ENCODE measurements at regions not wholly inside any gene's neighbourhood (a gene's known extent, or its start where the extent isn't known, plus 50 kb on each side); places are given as distances from the start of the nearest gene placed in this dataset.

GRCh38 chr5:2257326-2258244 lies 374.9 kb upstream of the IRX4 start:
- no peaks in the 10 kb centered on the region; a peak in 1 of 8 replicates for H3K36me3 ChIP-seq (ENCODE audit: control insufficient read depth in 2 of 4, insufficient read depth in 4 of 4, low read length in 3 of 4)
- H3K79me2 ChIP-seq (ENCODE audit: control insufficient read depth in 1 of 2, insufficient read depth in 2 of 2, low read length in 2 of 2) = no peaks in the 10 kb centered on the region
- H4K5ac ChIP-seq (ENCODE audit: insufficient read length, low read depth, low read length) = no peak overlapping the region
- no peak overlapping the region for H2AK5ac ChIP-seq (ENCODE audit: low read depth, low read length)
- no peak overlapping the region for H3K9ac ChIP-seq (replicated peaks in 1 of 4; ENCODE audit: extremely low read depth in 1 of 4, low read depth in 3 of 4, low read length in 3 of 4)
- no peak overlapping the region for H3K56ac ChIP-seq (replicated peaks; ENCODE audit: insufficient read length, low read depth, low read length)
- no peak overlapping the region for H4K8ac ChIP-seq (ENCODE audit: extremely low read depth, insufficient read depth, low read length)
- no peak for FAIRE-seq
- no peaks in the 10 kb centered on the region; a peak in 1 of 7 replicates for H3K4me1 ChIP-seq (replicated peaks in 1 of 4; ENCODE audit: control insufficient read depth in 3 of 4, insufficient read depth in 4 of 4, low read length in 3 of 4)
- H3K4ac ChIP-seq (replicated peaks; ENCODE audit: insufficient read length, low read depth, low read length) = no peak overlapping the region
- DNase-seq (ENCODE audit: low read depth in 1 of 2, low spot score in 2 of 2) = no peak
- H3K23ac ChIP-seq (ENCODE audit: insufficient read length) = no peak overlapping the region
- TF ChIP-seq RNF2 (IDR thresholded peaks at IDR 0.05; ENCODE audit: borderline replicate concordance, low read depth, low read length, missing control alignments, poor library complexity, severe bottlenecking) = no peak
- TF ChIP-seq, protein P1, sequence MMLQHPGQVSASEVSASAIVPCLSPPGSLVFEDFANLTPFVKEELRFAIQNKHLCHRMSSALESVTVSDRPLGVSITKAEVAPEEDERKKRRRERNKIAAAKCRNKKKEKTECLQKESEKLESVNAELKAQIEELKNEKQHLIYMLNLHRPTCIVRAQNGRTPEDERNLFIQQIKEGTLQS (IDR thresholded peaks at IDR 0.05; ENCODE audit: insufficient read depth, low read depth, low read length) = no peak
- H2BK12ac ChIP-seq (ENCODE audit: low read depth, low read length) = no peak overlapping the region
- no peak overlapping the region for H2AFZ ChIP-seq (ENCODE audit: low read length)
- no peak overlapping the region for H2BK20ac ChIP-seq (ENCODE audit: low read length)
- no peaks in the 10 kb centered on the region for H3K79me1 ChIP-seq (ENCODE audit: low read depth, low read length)
- peaks cover 2% of the 10 kb centered on the region; the same call in 1 of the 2 replicates for H3K23me2 ChIP-seq (ENCODE audit: low read depth, low read length)
- H4K20me1 ChIP-seq (replicated peaks in 1 of 2; ENCODE audit: control insufficient read depth in 1 of 2, insufficient read depth in 2 of 2, low read length in 2 of 2) = peaks cover 0 to 4% of the 10 kb centered on the region in 2 experiments
- no peak overlapping the region; the same call in 1 of the 2 replicates for H3K27ac ChIP-seq (ENCODE audit: low read depth, low read length)
- ChIA-PET CTCF (ENCODE audit: partially characterized antibody) (no interaction called here), POLR2A (ENCODE audit: partially characterized antibody) (no interaction called here)
- no peak overlapping the region for H2BK120ac ChIP-seq (replicated peaks; ENCODE audit: low read depth, low read length)
- 95% methylated on average over 20 of the region's 20 CpGs; no CpG with 5 or more reads in 1 of the 2 experiments for WGBS, 2 experiments (ENCODE audit: extremely low coverage in 1 of 2, insufficient coverage in 1 of 2, insufficient read length in 1 of 2, insufficient replicate concordance in 2 of 2, low coverage in 1 of 2, low lambda C conversion rate in 2 of 2, missing lambda C conversion rate in 1 of 2)
- H3K4me2 ChIP-seq (ENCODE audit: insufficient read depth in 1 of 2, low read depth in 2 of 2, low read length in 2 of 2) = no peak overlapping the region
- H3K9me3 ChIP-seq (ENCODE audit: insufficient read depth in 2 of 2, low read depth in 1 of 2, low read length in 1 of 2) = no peaks in the 10 kb centered on the region
- no peak overlapping the region for H3K14ac ChIP-seq (ENCODE audit: insufficient read length)
- H3K18ac ChIP-seq (ENCODE audit: extremely low read depth, low read length) = no peak overlapping the region
- H4K91ac ChIP-seq (replicated peaks; ENCODE audit: insufficient read length, low read length) = no peak overlapping the region
- no peaks in the 10 kb centered on the region for H3K27me3 ChIP-seq (replicated peaks in 1 of 4; ENCODE audit: control insufficient read depth in 3 of 4, extremely low read depth in 1 of 4, insufficient read depth in 3 of 4, low read length in 3 of 4)
- no peak overlapping the region for H3K4me3 ChIP-seq (ENCODE audit: extremely low read depth in 1 of 4, insufficient read depth in 2 of 4, low read depth in 3 of 4, low read length in 4 of 4)
- H2BK5ac ChIP-seq (ENCODE audit: low read depth, low read length) = no peak overlapping the region
- H2BK15ac ChIP-seq (ENCODE audit: low read length) = no peak overlapping the region

Measured in H1 (cell line).